ENCODE measurements at regions not wholly inside any gene's neighbourhood (a gene's known extent, or its start where the extent isn't known, plus 50 kb on each side); places are given as distances from the start of the nearest gene placed in this dataset.

- TF ChIP-seq CTCF (IDR thresholded peaks at IDR 0.05) (no peak), EZH2 (IDR thresholded peaks at IDR 0.05; ENCODE audit: borderline replicate concordance, insufficient read depth, low read depth, low read length, poor library complexity, severe bottlenecking) (no peak)
Measured at GRCh38 chr7:25859412-25860274, 292.4 kb upstream of the NFE2L3 start.
